Right forelimb (tissue), 1 donor: ENCODE measurements at regions not wholly inside any gene's neighbourhood (a gene's known extent, or its start where the extent isn't known, plus 50 kb on each side); places are given as distances from the start of the nearest gene placed in this dataset.
"Not testable (repeated sequence)": the region's sequence is repeated elsewhere in the genome, so short reads cannot be mapped to it uniquely, and the experiment has no call there.

Source experiments
- DNase-seq: peaks from one replicate; pipeline ENCODE4 v3.0.0-alpha.2; 2018

DNA sequence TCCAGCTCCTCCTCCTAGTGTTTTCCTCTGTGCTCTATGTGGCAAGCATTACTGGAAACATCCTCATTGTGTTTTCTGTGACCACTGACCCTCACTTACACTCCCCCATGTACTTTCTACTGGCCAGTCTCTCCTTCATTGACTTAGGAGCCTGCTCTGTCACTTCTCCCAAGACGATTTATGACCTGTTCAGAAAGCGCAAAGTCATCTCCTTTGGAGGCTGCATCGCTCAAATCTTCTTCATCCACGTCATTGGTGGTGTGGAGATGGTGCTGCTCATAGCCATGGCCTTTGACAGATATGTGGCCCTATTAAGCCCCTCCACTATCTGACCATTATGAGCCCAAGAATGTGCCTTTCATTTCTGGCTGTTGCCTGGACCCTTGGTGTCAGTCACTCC lies 64.0 kb downstream of the OR4F15 start:
- not testable (repeated sequence) for DNase-seq

DNA sequence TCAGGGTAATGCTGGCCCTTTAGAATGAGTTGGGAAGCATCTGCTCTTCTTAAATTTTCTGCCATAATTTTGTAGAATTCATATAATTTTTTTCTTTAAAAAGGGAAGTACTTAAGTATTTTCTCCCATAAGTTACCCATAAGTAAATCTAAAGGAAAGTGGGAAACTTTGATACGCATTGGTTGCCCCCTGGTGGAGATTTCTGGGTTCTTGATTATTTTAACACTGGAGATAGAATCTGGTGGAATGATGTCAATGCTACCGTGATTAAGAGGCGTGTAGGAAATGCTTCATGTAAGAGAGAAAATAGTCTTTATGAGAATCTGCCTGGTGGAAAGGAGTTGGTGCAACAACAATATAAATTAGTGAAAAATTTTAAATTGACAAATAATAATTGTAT lies 65.6 kb downstream of the OR4F15 start:
- DNase-seq: not testable (repeated sequence)

DNA sequence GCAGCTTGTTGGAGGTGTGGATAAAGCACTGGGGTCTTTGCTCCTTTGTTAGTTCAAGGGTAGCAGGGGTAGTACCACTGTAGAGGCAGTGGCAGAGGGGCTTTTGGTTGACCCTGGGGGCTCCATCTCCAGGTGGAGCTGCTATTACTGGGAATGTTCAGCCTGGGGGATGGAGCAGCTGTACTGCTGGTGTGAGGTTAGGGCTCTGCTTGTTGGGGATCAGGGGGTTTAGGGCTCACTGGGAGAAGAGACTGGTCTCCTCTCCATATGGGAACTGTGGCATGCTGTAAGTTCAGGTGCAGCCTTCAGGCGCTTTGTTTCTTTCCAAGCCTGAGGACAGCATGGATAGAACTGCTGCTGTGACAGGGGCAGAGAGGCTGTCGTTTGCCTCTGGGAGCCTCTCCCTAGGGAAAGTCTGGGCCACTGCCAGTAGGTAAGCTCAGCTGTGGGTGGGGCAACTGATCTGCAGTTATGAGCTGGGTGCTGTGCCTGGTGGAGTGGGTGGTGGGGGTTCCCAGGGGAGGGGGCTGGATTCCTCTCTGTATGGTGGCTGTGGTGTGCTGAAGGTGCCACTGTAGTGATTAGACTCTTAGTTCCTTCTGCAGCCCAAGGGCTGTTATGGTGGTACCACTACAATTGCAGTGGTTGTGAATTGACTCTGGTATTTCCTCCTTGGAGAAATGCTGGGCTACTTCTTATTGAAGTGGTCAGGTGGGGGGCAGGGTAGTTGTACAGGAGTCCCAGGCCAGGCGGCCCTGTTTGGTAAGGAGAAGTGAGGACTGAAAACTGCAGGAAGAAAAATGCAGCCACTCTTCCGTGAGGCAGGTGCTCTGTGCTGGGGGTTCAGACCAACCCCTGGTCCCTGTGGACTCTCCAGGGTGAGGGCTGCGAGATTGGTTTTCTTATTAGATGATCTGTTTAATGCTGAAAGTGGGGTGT lies 100.6 kb downstream of the OR4F15 start:
- DNase-seq: peak; percentile 13

DNA sequence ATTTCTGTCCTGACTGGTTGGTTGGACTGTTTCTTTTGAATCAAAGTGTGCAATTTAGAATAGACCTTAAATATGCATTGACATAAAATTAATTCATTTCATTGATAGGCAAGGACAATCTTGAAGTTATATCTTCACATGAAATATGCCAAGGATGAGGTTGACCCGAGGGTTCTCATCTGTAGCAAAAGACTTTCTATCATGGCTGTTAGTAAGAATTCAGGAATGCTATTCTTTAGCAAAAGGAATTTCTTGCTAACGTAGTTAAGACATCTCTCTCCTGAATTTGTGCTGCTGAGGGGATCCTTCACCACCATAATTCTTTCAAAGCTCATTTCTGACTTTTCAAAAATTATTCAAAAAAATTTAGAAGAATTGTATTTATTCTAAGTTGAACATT lies 112.6 kb downstream of the OR4F15 start:
- not testable (repeated sequence) for DNase-seq

DNA sequence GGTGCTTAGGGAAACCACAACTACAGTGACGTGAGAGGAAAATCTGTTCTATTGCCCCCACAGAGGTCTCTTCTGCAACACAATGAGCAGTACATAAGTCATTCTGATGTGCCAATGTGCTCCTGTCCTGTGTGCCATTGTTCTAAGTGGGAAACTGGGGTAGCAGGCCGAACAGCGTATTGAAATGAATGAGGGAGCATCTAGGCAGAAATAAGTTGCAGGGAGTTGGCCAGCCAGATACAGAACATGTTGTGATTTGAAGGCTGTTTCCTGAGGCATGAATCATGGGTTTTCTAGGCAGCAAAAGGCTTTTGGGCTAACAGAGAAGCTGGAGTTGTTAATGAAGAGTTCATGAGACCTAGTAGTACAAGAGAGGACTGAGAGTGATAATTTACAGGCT lies 122.5 kb downstream of the OR4F15 start:
- not testable (repeated sequence) for DNase-seq

DNA sequence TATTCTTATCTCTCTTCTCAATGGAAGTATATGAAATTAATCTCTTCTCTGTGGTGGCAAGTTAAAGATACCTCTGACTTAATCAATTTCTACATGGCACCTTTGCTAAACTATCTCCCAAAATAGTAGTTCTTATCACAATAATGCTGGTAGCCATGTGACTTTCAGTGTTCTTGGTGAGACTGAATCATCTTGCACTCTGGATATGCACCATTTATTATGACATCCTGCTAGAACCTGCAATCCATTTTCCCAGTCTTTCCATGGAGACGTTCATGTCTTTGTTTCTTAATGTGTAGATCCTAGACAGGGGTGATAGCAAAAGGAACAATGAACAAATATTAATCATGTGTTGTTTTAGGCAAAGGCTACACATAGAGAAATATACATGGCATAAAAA lies 125.4 kb downstream of the OR4F15 start:
- DNase-seq: not testable (repeated sequence)

DNA sequence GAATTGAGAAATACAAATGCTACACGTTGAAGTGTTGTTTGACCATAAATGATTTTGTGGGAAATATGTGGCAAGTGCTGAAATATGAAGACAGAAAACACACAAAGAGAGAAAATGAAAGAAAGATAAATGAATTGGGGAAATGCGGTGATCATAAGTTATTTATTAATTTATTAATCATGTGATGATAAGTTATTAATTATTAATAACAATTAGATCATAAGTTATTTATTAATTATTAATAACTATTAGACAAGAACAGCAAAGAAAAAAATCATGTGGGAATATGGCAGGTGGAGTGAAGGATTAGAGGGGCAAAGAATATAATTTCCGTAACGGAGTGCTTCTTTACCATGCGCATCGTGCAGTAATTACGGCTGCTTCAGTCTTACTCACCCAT lies 126.6 kb downstream of the OR4F15 start:
- not testable (repeated sequence) for DNase-seq

DNA sequence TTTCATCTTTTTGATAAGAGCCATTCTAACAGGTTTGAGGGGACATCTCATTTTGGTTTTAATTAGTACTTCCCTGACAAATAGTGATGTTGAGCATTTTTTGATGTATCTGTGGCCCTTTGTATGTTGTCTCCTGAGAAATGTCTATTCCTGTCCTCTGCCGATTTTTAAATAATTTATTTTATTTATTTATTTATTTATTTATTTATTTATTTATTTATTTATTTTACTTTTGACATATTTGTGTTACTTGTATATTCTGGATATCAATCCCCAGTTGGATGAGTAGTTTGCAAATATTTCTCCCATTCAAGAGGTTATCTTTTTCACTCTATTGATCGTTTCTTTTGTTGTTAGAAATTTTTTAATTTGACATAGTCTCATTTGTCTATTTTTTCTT lies 133.9 kb downstream of the OR4F15 start:
- DNase-seq: not testable (repeated sequence)

DNA sequence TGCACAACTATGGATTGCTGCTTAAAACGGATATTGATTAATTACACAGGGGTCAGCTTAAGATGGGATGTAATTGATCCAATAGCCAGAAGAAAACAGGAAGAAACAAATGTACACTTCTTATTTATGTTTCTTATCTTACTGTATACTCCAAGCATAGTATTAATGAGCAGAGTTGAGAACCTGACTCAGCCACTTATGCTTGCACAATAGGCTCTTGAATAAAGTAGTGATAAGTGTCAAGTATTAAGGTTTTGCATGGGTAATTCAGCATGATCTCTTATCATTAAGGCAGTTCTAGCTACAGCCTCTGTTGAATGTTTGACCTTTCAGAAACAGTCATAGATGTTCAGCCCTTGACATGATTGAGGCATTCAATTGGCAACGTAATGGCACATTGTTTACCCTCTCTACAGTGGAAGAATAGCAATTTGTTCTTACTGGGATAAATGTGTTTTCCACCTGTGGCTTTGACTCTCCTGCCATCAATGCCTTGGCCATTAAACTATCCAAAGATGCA lies 136.5 kb downstream of the OR4F15 start:
- DNase-seq: not testable (repeated sequence)

DNA sequence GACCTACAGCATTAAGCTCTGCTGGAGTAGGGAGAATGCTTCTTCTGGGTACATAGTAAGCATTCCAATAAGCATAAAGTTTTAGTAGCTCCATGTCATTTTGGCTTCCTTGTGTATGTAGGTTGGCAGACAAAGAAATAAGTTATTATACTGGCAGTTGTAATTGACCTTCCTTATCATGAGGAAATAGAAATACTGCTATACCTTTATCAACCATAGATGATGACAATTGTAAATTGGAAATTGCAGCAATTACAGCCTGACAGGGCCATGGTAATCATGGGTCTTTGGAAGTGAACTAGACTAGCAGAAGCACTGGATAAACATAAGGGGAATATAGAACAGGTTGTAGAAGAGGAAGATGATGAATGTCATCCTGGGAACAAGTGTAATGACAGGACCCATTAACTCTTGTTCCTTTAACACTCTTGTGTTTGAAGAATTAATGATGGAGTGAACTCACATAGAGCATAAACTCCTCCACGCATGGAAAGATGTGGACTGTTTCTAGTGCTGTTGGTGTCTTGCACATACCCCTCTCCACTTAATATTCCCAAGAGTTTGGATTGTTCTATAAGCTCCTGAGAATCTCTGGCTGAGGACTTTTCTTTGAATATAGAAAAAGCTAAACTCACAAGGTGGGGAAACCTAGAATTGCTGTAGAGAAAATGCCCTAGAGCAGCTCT lies 137.5 kb downstream of the OR4F15 start:
- not testable (repeated sequence) for DNase-seq

DNA sequence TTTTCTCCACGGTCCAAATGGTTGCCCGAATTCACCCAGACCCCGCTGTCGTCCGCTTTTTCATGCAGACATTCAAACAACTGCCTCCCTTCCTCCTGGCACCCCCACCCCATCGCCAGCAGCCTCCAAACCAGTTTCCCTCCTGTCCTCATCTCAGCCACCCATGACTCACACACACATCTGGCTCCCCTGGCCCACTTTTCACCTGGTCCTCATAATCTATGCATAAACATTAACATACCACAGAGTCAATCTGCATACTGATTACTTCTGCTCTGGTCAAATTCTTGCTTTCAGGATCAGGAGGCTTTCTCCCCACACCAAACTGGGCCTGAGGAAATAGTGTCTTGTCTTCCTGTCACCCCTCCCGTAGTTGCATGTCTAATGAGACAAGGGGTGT lies 142.0 kb downstream of the OR4F15 start:
- DNase-seq: not testable (repeated sequence)

DNA sequence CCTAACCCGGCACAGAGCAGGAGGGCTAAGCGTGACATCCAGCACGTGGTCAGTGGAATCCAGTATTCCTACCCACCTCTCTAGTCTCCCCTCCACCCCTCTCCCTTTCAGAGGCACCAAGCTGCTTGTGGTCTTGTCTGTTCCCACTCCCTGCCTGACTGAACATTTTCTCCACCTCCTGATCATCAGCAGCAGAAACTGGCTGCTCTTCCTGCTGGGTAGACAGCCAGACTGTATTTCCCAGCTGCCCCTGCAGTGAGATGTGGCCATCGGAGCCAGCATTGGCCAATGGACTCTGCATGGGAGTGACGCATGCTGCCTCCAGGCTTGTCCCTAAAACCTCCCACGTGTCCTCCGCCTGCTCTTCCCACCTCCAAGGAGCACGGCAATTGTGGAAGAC lies 143.8 kb downstream of the OR4F15 start:
- not testable (repeated sequence) for DNase-seq

DNA sequence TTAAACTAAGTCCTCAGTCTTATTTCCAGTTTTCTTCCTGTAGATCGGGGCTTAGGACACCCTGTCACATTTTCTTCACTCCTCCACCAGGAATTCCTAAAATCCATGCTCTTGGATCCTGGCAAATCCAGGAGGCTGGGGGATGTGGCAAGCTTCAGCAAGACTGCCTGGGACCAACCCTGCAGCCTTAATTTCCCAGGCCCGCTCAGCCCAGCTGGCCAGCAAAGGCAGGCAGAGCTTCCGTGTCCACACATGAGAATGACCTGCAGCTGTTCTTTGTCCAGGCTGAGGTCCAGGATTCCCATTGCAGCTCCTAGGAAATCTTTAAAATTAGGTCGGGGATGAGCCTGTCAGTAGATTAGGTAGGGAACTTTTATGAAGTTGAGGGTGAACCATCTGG lies 146.7 kb downstream of the OR4F15 start:
- peak; percentile 41 for DNase-seq

DNA sequence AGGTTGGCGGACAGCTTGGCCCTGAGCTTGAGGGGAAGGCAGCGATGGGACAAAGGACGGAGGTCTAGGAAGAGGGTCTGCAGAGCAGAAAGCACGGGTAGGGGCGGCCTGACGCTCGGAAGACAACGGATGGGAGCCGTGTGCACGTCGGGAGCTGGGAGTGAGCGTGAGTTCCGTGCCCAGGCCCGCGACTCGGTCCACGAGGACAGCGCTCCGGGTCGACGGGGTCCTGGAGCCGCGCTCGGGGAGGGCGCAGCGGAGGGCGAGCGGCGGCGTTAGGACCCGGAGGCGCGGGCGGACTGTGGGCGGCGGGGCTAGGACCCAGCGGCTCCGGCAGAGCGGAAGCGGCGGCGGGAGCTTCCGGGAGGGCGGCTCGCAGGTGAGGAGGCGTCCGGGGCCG lies 149.3 kb downstream of the OR4F15 start:
- peak; percentile 48 for DNase-seq

DNA sequence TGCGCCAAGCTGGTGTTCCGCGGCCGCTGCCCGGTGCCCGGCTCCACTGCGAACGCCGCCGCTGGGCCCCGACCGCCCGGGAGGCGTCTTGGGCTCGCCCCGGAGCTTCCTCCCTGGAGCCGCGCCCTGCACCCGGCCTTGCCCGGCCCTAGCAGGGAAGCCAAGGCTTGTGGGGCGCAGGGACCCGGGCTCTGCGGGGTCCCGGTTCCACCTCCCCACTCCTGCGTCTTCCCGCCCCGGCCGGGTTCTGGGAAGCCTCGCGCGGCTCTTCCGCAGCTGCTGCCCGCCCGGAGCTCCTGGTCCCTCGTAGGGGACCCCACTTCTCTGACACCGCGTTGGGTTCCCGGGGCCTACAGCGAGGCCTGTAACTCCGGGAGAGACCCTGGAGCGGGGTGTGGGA lies 149.8 kb downstream of the OR4F15 start:
- not testable (repeated sequence) for DNase-seq

DNA sequence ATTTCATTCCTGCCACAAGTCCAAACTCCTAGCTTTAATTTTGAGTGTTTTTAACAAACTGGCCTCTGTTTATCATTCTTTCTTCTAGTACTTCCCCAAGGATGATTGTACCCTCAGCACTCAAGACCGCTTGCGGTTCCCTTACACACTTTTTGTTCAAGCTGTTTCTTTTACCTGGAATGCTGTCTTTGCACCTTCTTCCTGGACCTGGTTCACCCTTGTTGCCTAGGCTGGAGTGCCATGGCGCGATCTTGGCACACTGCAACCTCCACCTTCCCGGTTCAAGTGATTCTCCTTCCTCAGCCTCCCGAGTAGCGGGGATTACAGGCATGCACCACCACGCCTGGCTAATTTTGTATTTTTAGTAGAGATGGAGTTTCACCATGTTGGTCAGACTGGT lies 151.7 kb downstream of the OR4F15 start:
- not testable (repeated sequence) for DNase-seq

DNA sequence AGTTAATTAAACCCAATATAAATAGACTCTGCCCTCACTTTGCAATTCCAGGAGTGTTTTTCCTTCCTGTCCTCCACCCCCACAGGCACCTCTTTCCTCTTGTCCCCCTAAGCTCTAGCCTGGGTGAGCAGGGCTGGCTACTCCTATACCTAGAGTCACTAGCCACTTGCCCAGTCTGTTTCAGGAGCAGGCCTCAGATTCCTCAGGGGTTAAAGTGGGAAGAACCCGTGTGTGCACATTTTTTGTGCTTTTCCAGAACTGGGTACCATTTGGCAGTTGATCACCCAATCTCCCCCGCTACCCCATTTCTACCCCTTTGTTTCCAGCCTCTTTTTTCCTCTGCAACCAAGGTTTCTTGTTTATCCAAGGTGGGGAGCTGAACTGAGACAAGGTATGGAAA lies 153.4 kb downstream of the OR4F15 start:
- DNase-seq: not testable (repeated sequence)

DNA sequence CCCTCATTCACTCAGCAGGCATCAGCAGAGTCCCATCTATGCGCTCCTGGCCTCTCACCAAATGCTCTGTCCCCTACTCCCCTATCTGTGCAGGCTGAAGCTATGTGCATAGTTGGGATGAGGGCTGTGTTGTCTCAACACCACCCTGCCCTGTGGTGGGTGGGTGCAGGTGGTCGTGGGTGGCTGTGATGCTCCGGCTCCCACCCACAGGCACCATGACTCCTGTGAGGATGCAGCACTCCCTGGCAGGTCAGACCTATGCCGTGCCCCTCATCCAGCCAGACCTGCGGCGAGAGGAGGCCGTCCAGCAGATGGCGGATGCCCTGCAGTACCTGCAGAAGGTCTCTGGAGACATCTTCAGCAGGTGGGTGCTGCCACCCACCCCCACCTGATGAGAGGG lies 153.9 kb downstream of the OR4F15 start:
- not testable (repeated sequence) for DNase-seq

DNA sequence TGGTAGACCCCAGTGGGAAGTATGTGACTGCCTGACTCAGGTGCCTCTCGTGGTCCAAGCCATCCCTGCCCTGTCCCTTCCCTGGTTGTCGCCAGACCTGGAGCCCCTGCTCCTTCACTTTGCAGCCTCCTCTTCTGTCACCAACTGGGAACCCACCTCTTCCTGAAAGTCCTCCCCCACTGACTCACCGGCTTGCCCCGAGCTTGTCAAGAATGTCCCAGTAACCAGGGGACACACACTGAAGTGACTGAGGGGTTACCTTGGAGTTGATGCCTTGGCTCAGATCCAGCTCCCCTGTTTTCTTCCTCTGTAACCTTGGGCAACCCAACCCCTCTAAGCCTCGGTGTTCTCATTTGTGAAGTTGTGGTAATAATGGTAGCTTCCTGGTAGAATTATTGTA lies 155.4 kb downstream of the OR4F15 start:
- not testable (repeated sequence) for DNase-seq

DNA sequence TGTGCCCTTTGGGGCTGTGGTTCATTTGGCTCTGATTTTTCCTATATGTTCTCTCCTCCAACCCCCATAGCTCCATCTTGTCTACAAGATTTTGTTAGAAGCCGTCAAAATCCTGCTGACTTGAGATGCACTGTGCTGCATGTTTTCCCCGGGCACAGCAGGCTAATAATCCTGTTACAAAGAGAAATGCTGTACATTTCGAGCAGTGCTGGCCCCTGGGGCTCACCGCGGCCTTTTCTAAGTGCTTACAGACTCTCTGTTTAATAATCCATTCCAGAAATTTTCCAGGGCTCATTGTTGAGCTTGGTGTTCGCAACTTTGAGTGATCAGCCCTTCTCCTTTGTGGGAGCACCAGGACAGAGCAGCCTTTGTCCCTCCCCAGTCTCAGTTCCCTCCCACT lies 158.6 kb downstream of the OR4F15 start:
- DNase-seq: peak; percentile 32

DNA sequence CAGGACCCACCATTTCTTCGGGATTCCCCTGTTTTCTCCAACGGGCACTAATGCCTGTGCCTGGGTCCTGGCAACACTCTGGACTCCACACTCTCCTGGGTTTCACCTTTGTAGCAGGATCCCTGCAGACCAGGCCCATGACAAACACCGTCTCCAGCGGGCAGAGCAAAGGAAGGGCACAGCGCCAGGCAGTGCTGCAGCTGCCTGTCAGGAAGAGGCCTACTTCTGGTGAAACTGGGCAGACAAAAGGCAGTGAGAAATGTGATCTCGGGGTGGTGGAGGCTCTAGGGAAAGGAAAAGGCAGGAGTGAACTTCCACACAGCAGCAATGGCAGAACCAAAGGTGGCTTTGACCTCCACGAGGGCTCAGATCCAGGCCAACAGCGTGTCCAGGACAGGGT lies 165.3 kb downstream of the OR4F15 start:
- not testable (repeated sequence) for DNase-seq

DNA sequence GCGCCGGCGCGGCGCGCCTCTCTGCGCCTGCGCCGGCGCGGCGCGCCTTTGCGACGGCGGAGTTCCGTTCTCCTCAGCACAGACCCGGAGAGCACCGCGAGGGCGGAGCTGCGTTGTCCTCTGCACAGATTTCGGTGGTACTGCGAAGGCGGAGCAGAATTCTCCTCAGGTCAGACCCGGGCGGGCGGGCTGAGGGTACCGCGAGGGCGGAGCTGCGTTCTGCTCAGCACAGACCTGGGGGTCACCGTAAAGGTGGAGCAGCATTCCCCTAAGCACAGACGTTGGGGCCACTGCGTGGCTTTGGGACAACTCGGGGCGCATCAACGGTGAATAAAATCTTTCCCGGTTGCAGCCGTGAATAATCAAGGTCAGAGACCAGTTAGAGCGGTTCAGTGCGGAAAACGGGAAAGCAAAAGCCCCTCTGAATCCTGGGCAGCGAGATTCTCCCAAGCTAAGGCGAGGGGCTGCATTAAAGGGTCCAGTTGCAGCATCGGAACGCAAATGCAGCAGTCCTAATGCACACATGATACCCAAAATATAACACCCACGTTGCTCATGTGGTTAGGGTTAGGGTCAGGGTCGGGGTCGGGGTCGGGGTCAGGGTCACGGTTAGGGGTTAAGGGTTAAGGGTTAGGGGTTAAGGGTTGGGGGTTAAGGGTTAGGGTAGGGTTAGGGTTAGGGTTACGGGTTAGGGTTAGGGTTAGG lies 168.4 kb downstream of the OR4F15 start:
- DNase-seq: peak; percentile 66
